HEK293T (cell line): ENCODE measurements at regions not wholly inside any gene's neighbourhood (a gene's known extent, or its start where the extent isn't known, plus 50 kb on each side); places are given as distances from the start of the nearest gene placed in this dataset.
"Not testable (repeated sequence)": the region's sequence is repeated elsewhere in the genome, so short reads cannot be mapped to it uniquely, and the experiment has no call there.

ENCODE experiments used
- CTCF ChIA-PET: fragments of 350-600 bp; formaldehyde crosslinking; extraction: SDS; loops from one replicate; lab custom pipeline; 2021; ENCODE audit warnings: antibody characterized with exemption, inconsistent platforms; lab: Yijun Ruan, JAX
- POLR2A ChIA-PET: fragments of 350-600 bp; formaldehyde crosslinking; extraction: SDS; loops from one replicate; lab custom pipeline; 2020; ENCODE audit warnings: antibody characterized with exemption, inconsistent platforms; lab: Yijun Ruan, JAX
- DNase-seq: peaks from one replicate; pipeline ENCODE4 v3.0.0; 2012; ENCODE audit warnings: mixed read lengths; ENCODE audit errors: extremely low spot score
- ARNT ChIP-seq: fragments of 450-650 bp; IDR thresholded peaks from 2 replicates; pipeline ENCODE4 v1.6.1; 2017; ENCODE audit warnings: mild to moderate bottlenecking
- BHLHE40 ChIP-seq: fragments of 450-650 bp; IDR thresholded peaks from 2 replicates; pipeline ENCODE4 v1.6.1; 2016; ENCODE audit warnings: mild to moderate bottlenecking, moderate library complexity, borderline replicate concordance
- CTBP1 ChIP-seq: fragments of 450-650 bp; IDR thresholded peaks from 2 replicates; pipeline ENCODE4 v1.6.1; 2016; ENCODE audit warnings: borderline replicate concordance
- ELF4 ChIP-seq: fragments of 450-650 bp; IDR thresholded peaks from 2 replicates; pipeline ENCODE4 v1.6.1; 2017; ENCODE audit warnings: antibody characterized with exemption
- FOXA1 ChIP-seq: fragments of 450-650 bp; IDR thresholded peaks from 2 replicates; pipeline ENCODE4 v1.6.1; 2016; ENCODE audit warnings: mild to moderate bottlenecking
- FOXK2 ChIP-seq: fragments of 450-650 bp; IDR thresholded peaks from 2 replicates; pipeline ENCODE4 v1.6.1; 2016; ENCODE audit warnings: mild to moderate bottlenecking
- FOXM1 ChIP-seq: fragments of 450-650 bp; IDR thresholded peaks from 2 replicates; pipeline ENCODE4 v1.6.1; 2017; ENCODE audit warnings: mild to moderate bottlenecking, borderline replicate concordance
- HDGF ChIP-seq: fragments of 450-650 bp; IDR thresholded peaks from 2 replicates; pipeline ENCODE4 v1.6.1; 2017; ENCODE audit warnings: antibody characterized with exemption, borderline replicate concordance
- L3MBTL2 ChIP-seq: fragments of 450-650 bp; conservative IDR thresholded peaks from 2 replicates; pipeline ENCODE4 v1.6.1; 2016; ENCODE audit warnings: mild to moderate bottlenecking
- LEF1 ChIP-seq: fragments of 450-650 bp; IDR thresholded peaks from 2 replicates; pipeline ENCODE4 v1.6.1; 2017; ENCODE audit warnings: mild to moderate bottlenecking, borderline replicate concordance
- NFRKB ChIP-seq: fragments of 450-650 bp; IDR thresholded peaks from 2 replicates; pipeline ENCODE4 v1.6.1; 2016; ENCODE audit warnings: mild to moderate bottlenecking, moderate library complexity
- SP1 ChIP-seq: fragments of 450-650 bp; IDR thresholded peaks from 2 replicates; pipeline ENCODE4 v1.6.1; 2017
- SUZ12 ChIP-seq: fragments of 450-650 bp; IDR thresholded peaks from 2 replicates; pipeline ENCODE4 v1.6.1; 2016; ENCODE audit warnings: mild to moderate bottlenecking
- TARDBP ChIP-seq: fragments of 450-650 bp; IDR thresholded peaks from 2 replicates; pipeline ENCODE4 v1.6.1; 2016
- ZNF384 ChIP-seq: fragments of 450-650 bp; IDR thresholded peaks from 2 replicates; pipeline ENCODE4 v1.6.1; 2016
- TF ChIP-seq, protein P1 (sequence below): fragments of 450-650 bp; IDR thresholded peaks from 2 replicates; pipeline ENCODE4 v1.6.1; 2016

DNA sequence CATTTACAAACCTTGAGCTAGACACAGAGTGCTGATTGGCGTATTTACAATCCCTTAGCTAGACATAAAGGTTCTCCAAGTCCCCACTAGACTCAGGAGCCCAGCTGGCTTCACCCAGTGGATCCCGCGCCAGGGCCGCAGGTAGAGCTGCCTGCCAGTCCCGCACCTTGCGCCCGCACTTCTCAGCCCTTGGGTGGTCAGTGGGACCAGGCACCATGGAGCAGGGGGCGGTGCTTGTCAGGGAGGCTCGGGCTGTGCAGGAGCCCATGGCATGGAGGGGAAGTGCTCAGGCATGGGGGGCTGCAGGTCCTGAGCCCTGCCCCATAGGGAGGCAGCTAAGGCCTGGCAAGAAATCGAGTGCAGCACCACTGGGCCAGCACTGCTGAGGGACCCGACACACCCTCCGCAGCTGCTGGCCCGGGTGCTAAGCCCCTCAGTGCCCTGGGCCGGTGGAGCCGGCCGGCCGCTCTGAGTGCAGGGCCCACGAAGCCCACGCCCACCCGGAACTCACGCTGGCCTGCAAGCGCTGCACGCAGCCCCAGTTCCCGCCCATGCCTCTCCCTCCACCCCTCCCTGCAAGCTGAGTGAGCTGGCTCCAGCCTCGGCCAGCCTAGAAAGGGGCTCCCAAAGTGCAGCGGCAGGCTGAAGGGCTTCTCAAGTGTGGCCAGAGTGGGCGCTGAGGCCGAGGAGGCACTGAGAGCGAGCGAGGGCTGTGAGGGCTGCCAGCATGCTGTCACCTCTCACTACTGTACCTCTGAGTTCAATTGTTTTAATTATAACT is 1213.9 kb downstream of the OTOL1 start:
- ChIA-PET CTCF (no interaction called here), POLR2A (no interaction called here)
- TF ChIP-seq SUZ12 (no peak), TARDBP (no peak), ELF4 (no peak), ZNF384 (no peak), BHLHE40 (no peak), CTBP1 (no peak), FOXA1 (no peak), ARNT (no peak), FOXK2 (no peak), L3MBTL2 (no peak), LEF1 (no peak), SP1 (no peak), NFRKB (no peak), HDGF (no peak), FOXM1 (no peak)
- TF ChIP-seq, protein P1, sequence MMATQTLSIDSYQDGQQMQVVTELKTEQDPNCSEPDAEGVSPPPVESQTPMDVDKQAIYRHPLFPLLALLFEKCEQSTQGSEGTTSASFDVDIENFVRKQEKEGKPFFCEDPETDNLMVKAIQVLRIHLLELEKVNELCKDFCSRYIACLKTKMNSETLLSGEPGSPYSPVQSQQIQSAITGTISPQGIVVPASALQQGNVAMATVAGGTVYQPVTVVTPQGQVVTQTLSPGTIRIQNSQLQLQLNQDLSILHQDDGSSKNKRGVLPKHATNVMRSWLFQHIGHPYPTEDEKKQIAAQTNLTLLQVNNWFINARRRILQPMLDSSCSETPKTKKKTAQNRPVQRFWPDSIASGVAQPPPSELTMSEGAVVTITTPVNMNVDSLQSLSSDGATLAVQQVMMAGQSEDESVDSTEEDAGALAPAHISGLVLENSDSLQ, result no peak
- DNase-seq, result no peak

DNA sequence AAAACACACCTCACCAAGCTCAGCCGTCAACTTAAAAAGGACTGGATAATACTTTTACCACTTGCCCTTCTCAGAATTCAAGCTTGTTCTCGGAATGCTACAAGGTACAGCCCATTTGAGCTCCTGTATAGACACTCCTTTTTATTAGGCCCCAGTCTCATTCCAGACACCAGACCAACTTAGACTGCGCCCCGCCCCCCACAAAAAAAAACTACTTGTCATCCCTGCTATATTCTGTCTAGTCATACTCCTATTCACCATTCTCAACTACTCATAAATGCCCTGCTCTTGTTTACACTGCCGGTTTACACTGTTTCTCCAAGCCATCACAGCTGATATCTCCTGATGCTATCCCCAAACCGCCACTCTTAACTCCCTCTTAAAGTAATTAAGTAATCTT is 1220.5 kb downstream of the OTOL1 start:
- DNase-seq, CTCF ChIA-PET, POLR2A ChIA-PET: not testable (repeated sequence)

- TF ChIP-seq ELF4, result no peak
- no peak for TF ChIP-seq HDGF
- TF ChIP-seq LEF1, result no peak
- TF ChIP-seq ARNT, result no peak
- TF ChIP-seq BHLHE40, result no peak
- no peak for TF ChIP-seq SP1
- no peak for TF ChIP-seq FOXA1
- TF ChIP-seq, protein P1, result no peak
- no peak for TF ChIP-seq SUZ12
- POLR2A ChIA-PET, result no interaction called here
- CTCF ChIA-PET, result no interaction called here
- no peak for DNase-seq
These were observed 1222.1 kb downstream of the OTOL1 start for GRCh38 chr3:162718697-162719096.

- TF ChIP-seq SP1 (no peak), HDGF (no peak)
- no peak for DNase-seq
- ChIA-PET POLR2A (no interaction called here), CTCF (no interaction called here)
These were observed 1223.2 kb downstream of the OTOL1 start for GRCh38 chr3:162719684-162720341.

- POLR2A ChIA-PET, result no interaction called here
- TF ChIP-seq ZNF384 (no peak), BHLHE40 (no peak), SP1 (no peak), FOXM1 (no peak), SUZ12 (no peak), TARDBP (no peak), CTBP1 (no peak), HDGF (no peak), ARNT (no peak), NFRKB (no peak), LEF1 (no peak), FOXA1 (no peak), L3MBTL2 (no peak), FOXK2 (no peak), ELF4 (no peak)
- TF ChIP-seq, protein P1, result no peak
- CTCF ChIA-PET, result no interaction called here
- DNase-seq, result no peak
These were observed 1225.1 kb downstream of the OTOL1 start for GRCh38 chr3:162721736-162722135.

- TF ChIP-seq BHLHE40 (no peak), FOXA1 (no peak), L3MBTL2 (no peak), CTBP1 (no peak)
- POLR2A ChIA-PET, result no interaction called here
- DNase-seq, result no peak
- CTCF ChIA-PET, result no interaction called here
These were observed 1225.7 kb downstream of the OTOL1 start for GRCh38 chr3:162722337-162722736.

DNA sequence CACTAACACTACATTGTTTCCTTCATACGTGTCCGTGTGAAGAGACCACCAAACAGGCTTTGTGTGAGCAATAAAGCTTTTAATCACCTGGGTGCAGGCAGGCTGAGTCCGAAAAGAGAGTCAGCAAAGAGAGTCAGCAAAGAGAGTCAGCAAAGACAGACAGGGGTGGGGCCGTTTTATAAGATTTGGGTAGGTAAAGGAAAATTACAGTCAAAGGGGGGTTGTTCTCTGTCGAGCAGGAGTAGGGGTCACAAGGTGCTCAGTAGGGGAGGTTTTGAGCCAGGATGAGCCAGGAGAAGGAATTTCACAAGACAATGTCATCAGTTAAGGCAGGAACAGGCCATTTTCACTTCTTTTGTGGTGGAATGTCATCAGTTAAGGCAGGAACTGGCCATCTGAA is 1226.2 kb downstream of the OTOL1 start:
- DNase-seq, POLR2A ChIA-PET, CTCF ChIA-PET: not testable (repeated sequence)
